ENCODE measurements at regions not wholly inside any gene's neighbourhood (a gene's known extent, or its start where the extent isn't known, plus 50 kb on each side); places are given as distances from the start of the nearest gene placed in this dataset.

DNA sequence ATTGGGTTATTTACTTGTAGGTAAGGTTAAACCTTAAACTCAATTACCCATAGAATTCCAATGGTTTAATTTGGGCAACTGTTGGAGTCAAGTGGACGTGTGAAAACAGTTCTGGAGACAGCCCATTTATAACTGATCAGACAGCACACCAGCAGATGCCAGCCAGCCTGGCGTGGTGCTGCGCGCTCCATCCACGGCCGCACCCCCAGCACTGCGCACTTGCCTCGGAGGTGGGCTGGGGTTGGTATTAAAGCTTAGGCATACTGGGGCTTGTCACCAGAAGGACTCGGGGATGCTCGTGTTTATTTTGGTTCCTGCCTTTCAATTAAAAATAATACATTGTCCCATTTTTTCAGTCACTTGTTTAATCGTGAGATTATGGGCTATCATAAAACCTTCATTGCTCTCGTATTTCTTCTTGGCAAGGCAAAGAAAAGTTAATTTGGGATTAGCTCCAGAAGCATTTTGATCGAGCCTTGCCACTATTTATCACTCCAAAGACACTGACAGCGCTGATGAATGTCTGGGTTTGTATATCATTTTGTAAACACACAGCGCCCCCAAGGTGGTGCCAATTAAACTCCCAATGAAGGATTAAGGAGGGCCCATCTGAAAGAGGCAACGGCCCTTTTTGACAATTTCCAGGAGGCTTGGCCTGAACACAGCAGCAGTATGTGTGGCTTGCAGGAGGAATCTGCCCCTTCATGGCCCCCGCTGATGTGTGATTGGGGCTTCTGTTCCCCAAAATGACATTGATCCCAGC is 204.5 kb upstream of the CXCL12 start:
- TF ChIP-seq POLR2AphosphoS5 (IDR thresholded peaks at IDR 0.05; ENCODE audit: low read depth, low read length) (no peak), POLR2A (IDR thresholded peaks at IDR 0.05; ENCODE audit: low read depth, low read length) (no peak), TAF1 (IDR thresholded peaks at IDR 0.05; ENCODE audit: borderline replicate concordance, low read depth, low read length) (no peak)
- FAIRE-seq (no peak), DNase-seq (ENCODE audit: insufficient read length) (no peak)

DNA sequence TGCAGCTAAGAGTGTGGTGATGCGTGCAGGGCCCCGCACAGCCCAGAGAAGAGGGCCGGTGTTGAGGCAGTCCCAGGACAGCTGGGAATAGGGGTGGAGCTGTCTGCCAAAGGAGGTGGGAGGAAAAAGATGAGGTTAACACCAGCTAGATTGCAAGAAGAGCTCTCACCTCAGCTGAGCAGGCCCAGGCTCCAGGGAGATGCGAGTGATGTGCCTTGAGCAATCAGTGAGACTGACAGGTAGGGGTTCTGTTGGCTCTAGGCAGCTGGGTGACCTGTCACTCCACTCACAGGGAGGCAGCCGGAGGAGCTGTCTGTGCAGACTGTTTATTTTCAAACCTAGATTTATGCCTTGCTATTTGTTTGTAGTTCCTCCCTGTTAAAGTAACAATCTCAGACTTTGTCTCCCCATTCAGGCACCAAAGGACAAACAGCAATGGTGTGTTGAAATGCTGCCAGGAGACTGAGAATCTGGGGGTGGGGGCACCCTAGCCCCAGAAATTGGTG is 205.1 kb upstream of the CXCL12 start:
- no peak for FAIRE-seq
- DNase-seq (ENCODE audit: insufficient read length): no peak
- TF ChIP-seq TAF1 (IDR thresholded peaks at IDR 0.05; ENCODE audit: borderline replicate concordance, low read depth, low read length) (no peak), POLR2A (IDR thresholded peaks at IDR 0.05; ENCODE audit: low read depth, low read length) (no peak), POLR2AphosphoS5 (IDR thresholded peaks at IDR 0.05; ENCODE audit: low read depth, low read length) (no peak)

DNA sequence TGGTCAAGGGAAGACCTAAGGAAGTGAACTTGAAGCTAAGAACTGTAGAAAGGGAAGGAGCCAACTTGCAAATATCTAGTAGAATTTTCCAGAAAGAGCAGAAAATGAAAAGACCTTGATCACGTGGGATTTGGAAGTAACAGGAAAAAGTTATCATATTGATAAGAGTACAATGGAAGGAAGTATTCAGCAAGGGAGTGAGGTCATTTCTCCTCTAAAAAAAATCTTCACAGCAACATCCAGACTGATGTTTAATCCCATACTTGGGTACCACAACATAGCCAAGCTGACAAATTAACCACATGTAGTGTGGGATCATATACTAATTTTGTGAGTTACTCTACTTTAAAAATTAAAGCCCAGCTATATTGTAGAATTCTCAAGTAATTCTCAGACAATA is 207.0 kb upstream of the CXCL12 start:
- DNase-seq (ENCODE audit: insufficient read length) (no peak), FAIRE-seq (no peak)
- TF ChIP-seq TAF1 (IDR thresholded peaks at IDR 0.05; ENCODE audit: borderline replicate concordance, low read depth, low read length): no peak

DNA sequence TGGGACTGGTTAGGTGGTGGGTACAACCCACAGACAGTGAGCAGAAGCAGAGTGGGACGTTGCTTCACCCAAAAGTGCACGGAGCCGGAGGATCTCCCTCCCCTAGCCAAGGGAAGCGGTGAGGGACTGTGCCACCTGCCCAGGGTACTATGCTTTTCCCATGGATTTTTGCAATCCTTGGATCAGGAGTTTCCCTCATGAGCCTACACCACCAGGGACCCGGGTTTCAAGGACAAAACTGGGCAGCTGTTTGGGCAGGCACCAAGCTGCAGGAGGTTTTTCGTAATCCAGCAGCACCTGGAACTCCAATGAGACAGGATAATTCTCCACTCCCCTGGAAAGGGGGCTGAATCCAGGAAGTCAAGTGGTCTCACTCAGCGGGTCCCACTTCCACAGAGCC is 209.1 kb upstream of the CXCL12 start:
- no peak for DNase-seq (ENCODE audit: insufficient read length)
- TF ChIP-seq POLR2AphosphoS5 (IDR thresholded peaks at IDR 0.05; ENCODE audit: low read depth, low read length) (no peak), TAF1 (IDR thresholded peaks at IDR 0.05; ENCODE audit: borderline replicate concordance, low read depth, low read length) (no peak), POLR2A (IDR thresholded peaks at IDR 0.05; ENCODE audit: low read depth, low read length) (no peak)
- FAIRE-seq: no peak

DNA sequence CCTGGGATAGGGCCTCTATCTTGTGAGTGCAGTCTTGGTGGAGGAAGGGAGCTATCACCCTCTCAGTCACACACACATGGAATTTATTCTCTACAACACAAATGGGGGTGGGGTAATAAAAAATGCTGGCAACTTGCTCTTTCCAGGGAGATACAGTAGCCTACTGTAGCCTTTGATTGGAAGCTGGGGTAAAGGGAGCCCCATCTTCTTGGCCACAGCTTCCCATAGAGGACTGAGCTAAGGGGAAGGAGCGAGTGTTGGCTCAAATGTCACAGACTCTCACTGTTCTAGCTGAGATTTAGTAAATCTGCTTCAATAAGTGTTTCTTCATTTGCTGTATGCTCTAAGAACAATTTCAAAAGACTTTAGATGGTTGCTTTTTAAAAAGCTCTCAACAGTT is 222.2 kb upstream of the CXCL12 start:
- DNase-seq (ENCODE audit: insufficient read length) (no peak), FAIRE-seq (no peak)
- TF ChIP-seq TAF1 (IDR thresholded peaks at IDR 0.05; ENCODE audit: borderline replicate concordance, low read depth, low read length): no peak

DNA sequence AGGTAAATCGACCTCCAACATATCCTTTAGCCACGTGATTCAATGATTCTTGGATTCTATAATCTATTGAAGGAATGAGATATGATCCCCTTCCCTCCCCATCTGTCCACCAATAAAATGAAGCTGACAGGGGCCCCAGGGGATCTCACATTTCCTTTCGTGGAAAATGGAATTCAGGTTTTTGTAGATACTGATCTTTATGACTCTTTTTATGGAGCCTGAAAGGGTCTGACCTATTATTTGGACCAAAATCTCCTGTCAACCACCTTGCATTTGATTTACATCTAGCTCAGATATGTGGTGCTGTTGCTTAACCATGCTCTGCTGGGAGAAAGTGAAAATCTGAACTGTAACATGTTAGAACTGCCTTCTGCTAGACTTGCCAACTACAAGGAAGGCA is 234.0 kb upstream of the CXCL12 start:
- no peak for TF ChIP-seq POLR2AphosphoS5 (IDR thresholded peaks at IDR 0.05; ENCODE audit: low read depth, low read length)
- no peak for TF ChIP-seq TAF1 (IDR thresholded peaks at IDR 0.05; ENCODE audit: borderline replicate concordance, low read depth, low read length)
- no peak for TF ChIP-seq POLR2A (IDR thresholded peaks at IDR 0.05; ENCODE audit: low read depth, low read length)
- FAIRE-seq (no peak), DNase-seq (ENCODE audit: insufficient read length) (no peak)

DNA sequence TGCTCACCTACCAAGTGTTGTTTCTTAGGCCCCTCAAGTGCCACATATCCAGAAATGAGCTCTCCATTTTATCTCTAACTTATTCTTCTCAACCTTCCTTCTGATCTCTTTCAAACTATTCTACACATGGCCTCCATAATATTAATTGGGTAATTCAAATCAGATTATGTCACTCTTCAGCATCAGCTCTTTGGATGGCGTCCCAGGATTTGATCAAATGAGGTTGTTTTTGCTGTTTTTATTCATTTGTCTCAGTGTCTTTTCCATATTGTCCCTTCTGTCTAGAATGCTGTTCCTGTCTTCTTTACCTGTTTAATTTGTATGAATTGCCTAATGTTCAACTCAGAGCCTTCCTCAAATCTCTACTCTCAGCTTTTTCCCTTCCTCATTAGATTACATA is 234.6 kb upstream of the CXCL12 start:
- FAIRE-seq (no peak), DNase-seq (ENCODE audit: insufficient read length) (no peak)
- TF ChIP-seq POLR2AphosphoS5 (IDR thresholded peaks at IDR 0.05; ENCODE audit: low read depth, low read length): no peak
- TF ChIP-seq POLR2A (IDR thresholded peaks at IDR 0.05; ENCODE audit: low read depth, low read length): no peak
- no peak for TF ChIP-seq TAF1 (IDR thresholded peaks at IDR 0.05; ENCODE audit: borderline replicate concordance, low read depth, low read length)

DNA sequence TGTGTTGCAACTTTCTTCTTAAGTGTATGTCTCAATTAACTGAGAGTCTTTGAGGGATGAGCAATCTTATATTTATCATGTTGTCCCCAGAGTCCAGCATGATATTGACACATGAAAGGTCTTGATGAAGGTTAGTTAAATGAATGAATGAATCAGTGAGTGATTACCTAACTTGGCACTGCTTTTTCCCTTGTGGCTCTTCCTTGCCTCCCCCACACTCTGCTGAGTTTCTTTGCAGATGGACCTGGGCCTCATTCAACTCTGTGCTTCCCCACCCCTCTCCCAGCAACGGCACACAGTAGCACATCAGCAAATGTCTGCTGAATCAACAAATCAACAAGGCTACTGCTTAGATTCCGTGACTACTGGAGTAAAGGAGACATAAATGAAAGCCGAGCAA is 235.1 kb upstream of the CXCL12 start:
- FAIRE-seq (no peak), DNase-seq (ENCODE audit: insufficient read length) (no peak)
- TF ChIP-seq POLR2A (IDR thresholded peaks at IDR 0.05; ENCODE audit: low read depth, low read length) (no peak), POLR2AphosphoS5 (IDR thresholded peaks at IDR 0.05; ENCODE audit: low read depth, low read length) (no peak), TAF1 (IDR thresholded peaks at IDR 0.05; ENCODE audit: borderline replicate concordance, low read depth, low read length) (no peak)

DNA sequence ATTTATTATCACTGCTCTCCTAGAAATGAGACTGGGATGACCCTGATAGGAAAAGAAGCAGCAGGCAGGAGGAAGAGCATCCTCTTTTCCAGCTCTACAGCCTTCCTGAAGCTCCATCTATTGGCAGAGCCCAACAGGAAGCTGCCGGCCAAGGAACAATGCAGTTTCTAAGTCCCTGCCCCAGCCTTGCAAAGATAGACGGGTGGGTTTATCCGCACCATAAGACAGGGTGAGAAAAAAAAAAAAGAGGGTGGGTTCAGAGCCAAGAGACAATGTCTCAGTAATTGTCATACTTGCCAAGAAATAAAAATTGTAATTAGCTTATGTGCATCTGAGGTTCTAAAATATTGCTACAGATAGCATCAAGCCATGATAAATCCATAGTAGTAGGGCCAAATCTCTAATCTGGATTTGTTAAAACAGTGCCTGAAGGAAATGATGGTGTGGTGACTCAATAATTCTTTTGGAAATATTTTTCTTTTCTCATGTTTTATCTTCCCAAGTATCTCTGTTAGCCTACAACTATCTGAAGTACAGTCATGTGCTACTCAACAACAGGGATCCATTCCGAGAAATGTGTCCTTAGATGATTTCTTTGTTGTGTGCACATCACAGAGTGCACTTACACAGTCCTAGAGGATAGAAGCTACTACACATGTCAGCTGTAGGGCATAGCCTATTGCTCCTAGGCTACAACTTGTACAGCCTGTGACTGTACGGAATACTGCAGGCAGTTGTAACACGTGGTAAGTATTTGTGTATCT is 242.9 kb upstream of the CXCL12 start:
- FAIRE-seq: no peak
- no peak for DNase-seq (ENCODE audit: insufficient read length)
- TF ChIP-seq TAF1 (IDR thresholded peaks at IDR 0.05; ENCODE audit: borderline replicate concordance, low read depth, low read length): no peak
- TF ChIP-seq POLR2A (IDR thresholded peaks at IDR 0.05; ENCODE audit: low read depth, low read length): no peak
- no peak for TF ChIP-seq POLR2AphosphoS5 (IDR thresholded peaks at IDR 0.05; ENCODE audit: low read depth, low read length)

DNA sequence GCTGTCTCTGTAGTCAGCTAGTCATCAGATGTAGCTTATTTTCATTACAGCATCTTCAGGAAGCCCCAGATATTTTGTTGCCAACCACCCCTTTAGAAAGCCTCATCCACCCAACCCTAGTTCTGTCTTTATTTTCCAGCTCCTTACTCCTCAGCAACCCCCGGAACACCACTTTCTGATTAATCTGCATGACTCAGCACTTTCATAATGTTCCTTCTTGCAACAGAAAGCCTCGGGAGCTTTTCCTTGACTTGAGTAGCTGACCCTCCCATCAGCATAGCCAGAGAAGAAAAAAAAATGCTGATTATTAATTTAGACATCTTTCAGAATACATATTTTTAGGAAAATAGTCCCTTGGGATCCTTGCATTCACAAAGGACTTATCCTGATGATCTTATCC is 244.0 kb upstream of the CXCL12 start:
- no peak for FAIRE-seq
- no peak for DNase-seq (ENCODE audit: insufficient read length)
- TF ChIP-seq POLR2AphosphoS5 (IDR thresholded peaks at IDR 0.05; ENCODE audit: low read depth, low read length): no peak
- TF ChIP-seq POLR2A (IDR thresholded peaks at IDR 0.05; ENCODE audit: low read depth, low read length): no peak
- TF ChIP-seq TAF1 (IDR thresholded peaks at IDR 0.05; ENCODE audit: borderline replicate concordance, low read depth, low read length): no peak

DNA sequence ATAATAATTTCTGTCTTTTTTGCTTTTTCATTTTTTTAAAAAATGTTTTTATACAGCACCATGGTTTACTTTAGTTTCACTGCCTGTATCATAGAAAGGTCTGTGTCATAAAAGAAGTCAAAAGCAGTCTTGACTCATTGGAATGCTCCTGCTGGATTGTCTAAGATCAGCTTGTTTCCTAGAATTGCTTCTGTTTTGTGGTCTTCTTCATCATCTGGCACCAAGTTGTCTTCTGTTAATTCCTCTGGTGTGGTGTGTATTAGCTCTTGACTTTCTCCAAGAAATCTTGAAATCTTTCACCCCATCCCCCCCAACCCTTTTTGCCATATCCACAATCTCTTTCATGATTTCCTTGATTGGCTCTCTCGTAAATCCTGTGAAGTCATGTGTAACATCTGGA is 250.3 kb upstream of the CXCL12 start:
- no peak for DNase-seq (ENCODE audit: insufficient read length)
- no peak for FAIRE-seq
- TF ChIP-seq TAF1 (IDR thresholded peaks at IDR 0.05; ENCODE audit: borderline replicate concordance, low read depth, low read length): no peak
- TF ChIP-seq POLR2AphosphoS5 (IDR thresholded peaks at IDR 0.05; ENCODE audit: low read depth, low read length): no peak
- TF ChIP-seq POLR2A (IDR thresholded peaks at IDR 0.05; ENCODE audit: low read depth, low read length): no peak

DNA sequence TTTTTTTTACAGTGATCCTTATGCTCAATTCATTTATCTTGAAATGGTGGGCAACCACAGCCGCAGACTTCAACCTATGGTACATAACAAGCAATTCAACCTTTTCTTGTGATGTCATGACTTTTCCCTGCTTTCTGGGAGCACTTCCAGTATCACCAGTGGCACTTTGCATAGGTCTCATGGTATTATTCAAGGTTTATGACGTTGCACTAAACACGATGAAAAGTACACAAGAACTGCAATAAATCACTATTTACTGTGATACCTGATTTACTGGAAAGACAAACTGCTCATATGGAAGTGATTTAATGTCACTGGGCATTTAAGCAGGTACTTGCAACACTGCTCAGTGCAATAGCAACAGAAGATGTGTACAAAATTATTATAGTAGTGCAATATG is 251.7 kb upstream of the CXCL12 start:
- TF ChIP-seq POLR2AphosphoS5 (IDR thresholded peaks at IDR 0.05; ENCODE audit: low read depth, low read length) (no peak), TAF1 (IDR thresholded peaks at IDR 0.05; ENCODE audit: borderline replicate concordance, low read depth, low read length) (no peak), POLR2A (IDR thresholded peaks at IDR 0.05; ENCODE audit: low read depth, low read length) (no peak)
- DNase-seq (ENCODE audit: insufficient read length) (no peak), FAIRE-seq (no peak)
